ENCODE measurements at regions not wholly inside any gene's neighbourhood (a gene's known extent, or its start where the extent isn't known, plus 50 kb on each side); places are given as distances from the start of the nearest gene placed in this dataset.

GRCh38 chr13:40245567-40245966 lies 420.9 kb downstream of the FOXO1 start:
- TF ChIP-seq CTCF (IDR thresholded peaks at IDR 0.05) = no peak
- TF ChIP-seq POLR2AphosphoS5 (IDR thresholded peaks at IDR 0.05) = no peak
- no peak for TF ChIP-seq POLR2A (IDR thresholded peaks at IDR 0.05)
- no peak for TF ChIP-seq EP300 (IDR thresholded peaks at IDR 0.05)
